ENCODE measurements at regions not wholly inside any gene's neighbourhood (a gene's known extent, or its start where the extent isn't known, plus 50 kb on each side); places are given as distances from the start of the nearest gene placed in this dataset.
"Not testable (repeated sequence)": the region's sequence is repeated elsewhere in the genome, so short reads cannot be mapped to it uniquely, and the experiment has no call there.

GRCh38 chr9:33734247-33734940, 61.0 kb upstream of the PRSS3 start:
- H3K4me2 ChIP-seq (ENCODE audit: low read depth, low read length); H3K4me1 ChIP-seq (ENCODE audit: control insufficient read depth, insufficient read depth, low read length); H2BK20ac ChIP-seq (ENCODE audit: low read depth, low read length); dilution Hi-C loops (cut with HindIII; ENCODE audit: low sequenced_read_pairs, unreplicated experiment); intact Hi-C loops (cut with micrococcal nuclease); CTCF ChIA-PET; H4K20me1 ChIP-seq (ENCODE audit: insufficient read depth, low read length); H3K36me3 ChIP-seq (ENCODE audit: control insufficient read depth, insufficient read depth, low read length); H3K4me3 ChIP-seq (ENCODE audit: insufficient read depth, low read depth, low read length); H3K4ac ChIP-seq (ENCODE audit: low read depth, low read length); ATAC-seq (ENCODE audit: low read depth); POLR2A ChIA-PET (ENCODE audit: unreplicated experiment); H3K9ac ChIP-seq (ENCODE audit: low read depth, low read length); H2AFZ ChIP-seq (replicated peaks; ENCODE audit: low read length, poor library complexity); H4K5ac ChIP-seq (ENCODE audit: low read depth, low read length); H3K23ac ChIP-seq (ENCODE audit: low read depth, low read length); H2AK9ac ChIP-seq (replicated peaks; ENCODE audit: low read depth, low read length, poor library complexity); H3K79me1 ChIP-seq (ENCODE audit: low read depth in 1 of 2, low read length in 2 of 2); H3K9me1 ChIP-seq (ENCODE audit: insufficient read depth, low read length); in situ Hi-C loops (cut with MboI; ENCODE audit: low sequenced_read_pairs); H3K27ac ChIP-seq (ENCODE audit: insufficient read depth, low read length); H3K18ac ChIP-seq (ENCODE audit: low read depth, low read length); H3K9me3 ChIP-seq (ENCODE audit: control insufficient read depth, insufficient read depth, low read length); H3K14ac ChIP-seq (replicated peaks; ENCODE audit: low read depth, low read length); H3K56ac ChIP-seq (ENCODE audit: extremely low read depth, insufficient read depth, low read length); H2AK5ac ChIP-seq (ENCODE audit: low read depth, low read length); BruUV-seq (replicated peaks); H2BK15ac ChIP-seq (ENCODE audit: low read depth, low read length); DNase-seq; H4K8ac ChIP-seq (ENCODE audit: low read depth in 2 of 2, low read length in 2 of 2); H4K91ac ChIP-seq (ENCODE audit: insufficient read depth, low read depth, low read length); H2BK120ac ChIP-seq (ENCODE audit: low read depth, low read length); H2BK5ac ChIP-seq (ENCODE audit: low read depth, low read length, poor library complexity, severe bottlenecking): not testable (repeated sequence)
- TF ChIP-seq CEBPB (IDR thresholded peaks at IDR 0.05; ENCODE audit: low read depth, low read length) = peak; percentile 44; the same call in 1 of the 2 replicates
- WGBS, 2 experiments (ENCODE audit: extremely low coverage in 2 of 2, insufficient read length in 1 of 2) = no CpG with 5 or more reads among the region's 5 CpGs
- H3K27me3 ChIP-seq (ENCODE audit: control insufficient read depth, insufficient read depth, low read length) = peaks cover 23% of the 10 kb centered on the region

DNA sequence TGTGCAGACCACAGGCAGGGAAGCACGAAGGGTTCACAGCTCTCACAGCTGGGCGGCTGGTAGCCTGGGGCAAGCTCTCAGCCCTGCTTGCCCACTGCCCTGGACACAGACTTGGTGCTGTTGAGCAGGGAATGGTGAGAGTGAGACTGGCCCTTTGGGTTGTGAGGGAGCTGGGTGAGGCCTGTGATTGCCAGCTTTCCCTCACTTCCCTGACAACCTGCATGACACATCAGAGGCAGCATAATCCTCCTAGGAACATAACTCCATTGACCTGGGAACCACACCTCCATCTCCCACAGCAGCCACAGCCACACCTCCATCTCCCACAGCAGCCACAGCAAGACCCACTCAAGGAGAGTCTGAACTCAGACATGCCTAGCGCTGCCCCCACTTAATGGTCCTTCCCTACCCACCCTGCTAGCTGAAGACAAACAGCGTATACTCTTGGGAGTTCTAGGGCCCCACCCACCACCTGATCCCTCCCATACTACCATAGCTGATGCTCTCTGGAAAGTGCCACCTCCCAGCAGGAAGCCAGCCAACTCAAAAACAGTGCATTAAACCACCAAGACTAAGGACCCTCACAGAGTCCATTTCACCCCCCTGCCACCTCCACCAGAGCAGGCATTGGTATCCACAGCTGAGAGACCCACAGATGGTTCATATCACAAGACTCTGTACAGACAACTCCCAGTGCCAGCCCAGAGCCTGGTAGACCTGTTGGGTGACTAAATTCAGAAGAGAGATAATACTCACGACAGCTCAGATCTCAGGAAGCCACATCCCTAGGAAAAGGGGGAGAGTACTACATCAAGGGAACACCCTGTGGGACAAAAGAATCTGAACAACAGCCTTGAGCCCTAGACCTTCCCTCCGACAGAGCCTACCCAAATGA, 60.2 kb upstream of the PRSS3 start:
- H3K23ac ChIP-seq (ENCODE audit: low read depth, low read length); H2BK15ac ChIP-seq (ENCODE audit: low read depth, low read length); H2AK9ac ChIP-seq (replicated peaks; ENCODE audit: low read depth, low read length, poor library complexity); H2AFZ ChIP-seq (replicated peaks; ENCODE audit: low read length, poor library complexity); H2BK5ac ChIP-seq (ENCODE audit: low read depth, low read length, poor library complexity, severe bottlenecking); H4K91ac ChIP-seq (ENCODE audit: insufficient read depth, low read depth, low read length); H3K18ac ChIP-seq (ENCODE audit: low read depth, low read length); BruUV-seq (replicated peaks); H3K27ac ChIP-seq (ENCODE audit: insufficient read depth, low read length); ATAC-seq (ENCODE audit: low read depth); H3K4ac ChIP-seq (ENCODE audit: low read depth, low read length); H4K5ac ChIP-seq (ENCODE audit: low read depth, low read length); H2AK5ac ChIP-seq (ENCODE audit: low read depth, low read length); H3K4me1 ChIP-seq (ENCODE audit: control insufficient read depth, insufficient read depth, low read length); H3K36me3 ChIP-seq (ENCODE audit: control insufficient read depth, insufficient read depth, low read length); CTCF ChIA-PET; H4K20me1 ChIP-seq (ENCODE audit: insufficient read depth, low read length); H3K79me1 ChIP-seq (ENCODE audit: low read depth in 1 of 2, low read length in 2 of 2); H3K9me1 ChIP-seq (ENCODE audit: insufficient read depth, low read length); intact Hi-C loops (cut with micrococcal nuclease); H4K8ac ChIP-seq (ENCODE audit: low read depth in 2 of 2, low read length in 2 of 2); in situ Hi-C loops (cut with MboI; ENCODE audit: low sequenced_read_pairs); dilution Hi-C loops (cut with HindIII; ENCODE audit: low sequenced_read_pairs, unreplicated experiment); H3K9me3 ChIP-seq (ENCODE audit: control insufficient read depth, insufficient read depth, low read length); H2BK20ac ChIP-seq (ENCODE audit: low read depth, low read length); H3K4me3 ChIP-seq (ENCODE audit: insufficient read depth, low read depth, low read length); H3K4me2 ChIP-seq (ENCODE audit: low read depth, low read length); H3K56ac ChIP-seq (ENCODE audit: extremely low read depth, insufficient read depth, low read length); DNase-seq; H3K9ac ChIP-seq (ENCODE audit: low read depth, low read length); H2BK120ac ChIP-seq (ENCODE audit: low read depth, low read length); H3K14ac ChIP-seq (replicated peaks; ENCODE audit: low read depth, low read length): not testable (repeated sequence)
- WGBS, 2 experiments (ENCODE audit: extremely low coverage in 2 of 2, insufficient read length in 1 of 2) = 93% methylated on average over 2 of the region's 6 CpGs; no CpG with 5 or more reads in 1 of the 2 experiments
- H3K27me3 ChIP-seq (ENCODE audit: control insufficient read depth, insufficient read depth, low read length) = peaks cover 21% of the 10 kb centered on the region
- POLR2A ChIA-PET (ENCODE audit: unreplicated experiment) = interaction anchor here (0.7 kb wide), 1 partner anchor 123 kb away, joined by 6 read pairs; no protein-coding TSS in a partner anchor

Measured in IMR-90 (cell line).